Right atrium auricular region (tissue), 2 donors: ENCODE measurements at regions not wholly inside any gene's neighbourhood (a gene's known extent, or its start where the extent isn't known, plus 50 kb on each side); places are given as distances from the start of the nearest gene placed in this dataset.
"Not testable (repeated sequence)": the region's sequence is repeated elsewhere in the genome, so short reads cannot be mapped to it uniquely, and the experiment has no call there.

Experiments used
- DNase-seq: peaks from one replicate; pipeline ENCODE4 v3.0.0-alpha.2; 2019; ENCODE audit warnings: low spot score
- H3K27ac ChIP-seq, 2 donors: fragments of 200-600 bp; sonication (generic); 1 replicate in 1 of 2; 2 replicates in 1 of 2; pipeline ENCODE4 v1.5.1; 2016 to 2019
- H3K27me3 ChIP-seq, 2 donors: fragments of 200-600 bp; sonication (generic); one replicate each; pipeline versions ENCODE4 v1.5.1 to v1.6.0; 2017 to 2019
- H3K36me3 ChIP-seq: fragments of 200-600 bp; sonication (generic); one replicate; pipeline ENCODE4 v1.5.1; 2016
- H3K4me1 ChIP-seq, 2 donors: fragments of 200-600 bp; sonication (generic); one replicate each; pipeline versions ENCODE4 v1.5.1 to v1.6.0; 2017 to 2019
- H3K4me3 ChIP-seq, 2 donors: fragments of 200-600 bp; sonication (generic); 1 replicate in 1 of 2; 2 replicates in 1 of 2; pipeline ENCODE4 v1.5.1; 2017 to 2019; ENCODE audit warnings: mild to moderate bottlenecking in 1 of 2, moderate library complexity in 1 of 2
- H3K9me3 ChIP-seq, 2 donors: fragments of 200-600 bp; sonication (generic); one replicate each; pipeline ENCODE4 v1.5.1; 2019
- TF ChIP-seq, protein P1 (sequence below), 2 donors: fragments of 200-600 bp; sonication (generic); IDR thresholded peaks; one replicate each; pipeline ENCODE4 v1.5.1; 2019; ENCODE audit warnings: antibody characterized with exemption in 2 of 2

DNA sequence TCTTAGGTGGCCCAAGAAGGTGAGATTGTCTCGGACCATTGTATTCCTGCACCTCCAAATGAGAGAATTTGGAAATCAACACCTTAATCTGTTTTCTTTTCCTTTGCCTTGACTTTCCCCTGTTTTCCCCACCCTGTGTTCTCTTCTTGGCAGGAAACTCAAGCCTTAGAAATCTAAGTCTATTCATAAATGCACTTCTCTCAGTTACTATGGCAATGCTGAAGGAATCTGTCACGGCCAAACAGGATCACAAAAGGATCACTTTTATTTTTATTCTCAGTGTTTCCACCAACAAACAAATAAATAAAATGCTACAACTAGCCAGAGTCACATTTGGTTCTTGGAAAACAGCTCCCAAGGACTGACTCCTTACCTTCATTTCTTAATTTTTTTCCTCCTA, 270.5 kb downstream of the BCAT1 start:
- H3K9me3 ChIP-seq = no peaks in the 10 kb centered on the region
- no peaks in the 10 kb centered on the region for H3K4me1 ChIP-seq
- H3K27me3 ChIP-seq = no peaks in the 10 kb centered on the region
- H3K27ac ChIP-seq = no peak overlapping the region
- H3K4me3 ChIP-seq = no peak overlapping the region
- TF ChIP-seq, protein P1, sequence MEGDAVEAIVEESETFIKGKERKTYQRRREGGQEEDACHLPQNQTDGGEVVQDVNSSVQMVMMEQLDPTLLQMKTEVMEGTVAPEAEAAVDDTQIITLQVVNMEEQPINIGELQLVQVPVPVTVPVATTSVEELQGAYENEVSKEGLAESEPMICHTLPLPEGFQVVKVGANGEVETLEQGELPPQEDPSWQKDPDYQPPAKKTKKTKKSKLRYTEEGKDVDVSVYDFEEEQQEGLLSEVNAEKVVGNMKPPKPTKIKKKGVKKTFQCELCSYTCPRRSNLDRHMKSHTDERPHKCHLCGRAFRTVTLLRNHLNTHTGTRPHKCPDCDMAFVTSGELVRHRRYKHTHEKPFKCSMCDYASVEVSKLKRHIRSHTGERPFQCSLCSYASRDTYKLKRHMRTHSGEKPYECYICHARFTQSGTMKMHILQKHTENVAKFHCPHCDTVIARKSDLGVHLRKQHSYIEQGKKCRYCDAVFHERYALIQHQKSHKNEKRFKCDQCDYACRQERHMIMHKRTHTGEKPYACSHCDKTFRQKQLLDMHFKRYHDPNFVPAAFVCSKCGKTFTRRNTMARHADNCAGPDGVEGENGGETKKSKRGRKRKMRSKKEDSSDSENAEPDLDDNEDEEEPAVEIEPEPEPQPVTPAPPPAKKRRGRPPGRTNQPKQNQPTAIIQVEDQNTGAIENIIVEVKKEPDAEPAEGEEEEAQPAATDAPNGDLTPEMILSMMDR (IDR thresholded peaks at IDR 0.05) = no peak
- no peaks in the 10 kb centered on the region for H3K36me3 ChIP-seq
- DNase-seq = no peak

DNA sequence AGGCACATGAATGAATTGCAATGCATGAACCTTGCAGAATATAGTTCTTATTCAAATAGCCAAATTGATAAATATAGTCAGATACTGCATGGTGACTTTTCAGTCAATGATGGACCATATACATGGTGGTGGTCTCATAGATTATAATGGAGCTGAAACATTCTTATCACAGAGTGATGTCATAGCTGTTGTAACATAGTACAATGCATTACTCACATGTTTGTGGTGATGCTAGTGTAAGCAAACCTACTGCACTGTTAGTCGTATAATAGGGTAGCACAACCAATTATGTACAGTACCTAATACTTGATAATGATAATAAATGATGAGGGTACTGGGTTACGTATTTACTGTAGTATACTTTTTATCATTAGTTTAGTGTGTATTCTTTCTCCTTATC, 280.3 kb downstream of the BCAT1 start:
- no peaks in the 10 kb centered on the region for H3K4me1 ChIP-seq
- H3K4me3 ChIP-seq = no peak overlapping the region
- H3K9me3 ChIP-seq = no peaks in the 10 kb centered on the region
- H3K27ac ChIP-seq = no peak overlapping the region
- H3K27me3 ChIP-seq = no peaks in the 10 kb centered on the region
- no peaks in the 10 kb centered on the region for H3K36me3 ChIP-seq
- no peak for DNase-seq
- TF ChIP-seq, protein P1 (IDR thresholded peaks at IDR 0.05) = no peak

DNA sequence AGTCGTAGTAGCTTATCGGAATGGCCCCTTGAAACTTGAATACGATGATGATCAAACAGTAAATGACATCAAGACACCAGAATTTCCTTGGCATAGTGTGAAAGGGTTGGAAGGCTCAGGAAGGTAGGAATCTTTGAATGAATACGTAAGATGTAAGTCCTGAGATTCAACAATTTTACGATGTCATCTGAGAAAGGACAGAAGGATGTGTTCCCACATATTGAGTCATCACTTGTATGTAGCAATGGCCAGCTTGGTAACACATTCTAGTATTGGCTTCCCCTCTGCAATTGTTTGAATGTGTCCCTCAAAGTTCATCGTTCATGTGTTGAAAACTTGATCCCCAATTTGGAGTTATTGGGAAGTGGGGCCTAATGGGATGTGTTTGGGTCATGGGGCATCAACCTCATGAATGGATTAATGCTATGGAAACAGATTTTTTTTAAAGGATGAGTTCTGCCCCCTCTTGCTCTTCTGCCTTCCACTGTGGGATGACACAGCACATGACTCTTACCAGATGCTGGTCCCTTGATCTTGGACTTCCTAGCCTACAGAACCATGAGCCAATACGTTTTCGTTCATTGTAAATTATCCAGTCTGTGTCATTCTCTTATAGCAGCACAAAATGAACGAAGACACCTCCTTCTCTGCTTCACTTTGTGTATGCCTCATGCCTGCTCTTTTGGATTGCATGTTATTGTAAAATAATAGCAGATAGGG, 284.6 kb downstream of the BCAT1 start:
- no peaks in the 10 kb centered on the region for H3K4me1 ChIP-seq
- H3K27me3 ChIP-seq = no peaks in the 10 kb centered on the region
- H3K9me3 ChIP-seq = no peaks in the 10 kb centered on the region
- DNase-seq = no peak
- no peaks in the 10 kb centered on the region for H3K36me3 ChIP-seq
- no peak overlapping the region for H3K27ac ChIP-seq
- H3K4me3 ChIP-seq = no peak overlapping the region
- TF ChIP-seq, protein P1 (IDR thresholded peaks at IDR 0.05) = no peak

DNA sequence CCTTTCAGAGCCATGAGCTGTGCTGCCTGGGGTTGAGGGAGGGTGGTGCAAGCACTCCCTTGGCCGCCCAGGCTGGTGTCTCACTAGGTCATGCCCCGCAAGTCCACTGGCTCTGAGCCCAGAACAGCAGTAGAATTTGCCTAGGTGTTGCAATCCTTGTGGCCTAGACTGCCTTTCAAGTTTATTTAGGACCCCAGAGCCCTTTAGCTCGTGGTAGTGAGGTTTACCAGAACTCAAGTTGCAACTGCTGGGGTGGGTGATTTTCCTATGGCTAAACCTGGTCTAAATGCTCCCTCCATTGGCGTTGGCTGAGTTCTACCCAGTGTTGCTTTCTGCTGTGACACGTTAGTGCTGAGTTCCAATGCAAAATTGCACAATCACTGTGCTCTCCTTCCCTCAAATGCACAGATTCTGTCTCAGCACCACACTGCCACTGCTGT, 287.2 kb downstream of the BCAT1 start:
- Histone ChIP-seq H3K36me3 (no peaks in the 10 kb centered on the region), H3K9me3 (no peaks in the 10 kb centered on the region), H3K27ac (no peak overlapping the region), H3K27me3 (no peaks in the 10 kb centered on the region), H3K4me3 (no peak overlapping the region), H3K4me1 (no peaks in the 10 kb centered on the region)
- TF ChIP-seq, protein P1 (IDR thresholded peaks at IDR 0.05) = no peak
- DNase-seq = no peak

DNA sequence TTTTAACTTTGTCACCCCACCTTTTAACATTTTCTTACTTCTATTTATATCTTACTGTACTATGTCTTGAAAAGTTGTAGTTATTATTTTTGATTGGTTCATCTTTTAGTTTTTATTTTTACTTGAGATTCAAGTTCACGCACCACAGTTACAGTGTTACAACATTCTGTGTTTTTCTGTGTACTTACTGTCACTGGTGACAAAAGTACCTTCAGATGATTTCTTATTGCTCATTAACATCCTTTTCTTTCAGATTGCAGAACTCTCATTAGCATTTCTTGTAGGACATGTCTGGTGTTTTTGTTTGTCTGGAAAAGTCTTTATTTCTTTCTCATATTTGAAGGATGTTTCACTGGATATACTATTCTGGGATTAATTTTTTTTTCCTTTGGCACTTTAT, 289.9 kb downstream of the BCAT1 start:
- DNase-seq = no peak
- H3K4me1 ChIP-seq = no peaks in the 10 kb centered on the region
- TF ChIP-seq, protein P1 (IDR thresholded peaks at IDR 0.05) = no peak
- no peaks in the 10 kb centered on the region for H3K9me3 ChIP-seq
- no peak overlapping the region for H3K27ac ChIP-seq
- H3K36me3 ChIP-seq = no peaks in the 10 kb centered on the region
- H3K4me3 ChIP-seq = no peak overlapping the region
- H3K27me3 ChIP-seq = no peaks in the 10 kb centered on the region

DNA sequence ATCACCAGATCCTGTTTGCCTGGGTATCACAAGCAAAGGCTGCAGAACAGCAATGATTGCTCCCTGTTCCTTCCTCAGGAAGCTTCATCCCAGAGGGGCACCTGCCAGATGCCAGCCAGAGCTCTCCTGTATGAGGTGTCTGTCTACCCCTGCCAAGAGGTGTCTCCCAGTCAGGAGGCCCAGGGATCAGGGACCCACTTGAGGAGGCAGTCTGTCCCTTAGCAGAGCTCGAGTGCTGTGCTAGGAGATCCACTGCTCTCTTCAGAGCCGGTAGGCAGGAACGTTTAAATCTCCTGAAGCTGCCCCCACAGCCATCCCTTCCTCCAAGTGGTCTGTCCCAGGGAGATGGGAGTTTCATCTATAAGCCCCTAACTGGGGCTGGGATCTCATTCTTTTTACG, 294.6 kb downstream of the BCAT1 start:
- H3K27me3 ChIP-seq, H3K36me3 ChIP-seq, DNase-seq, H3K4me1 ChIP-seq, H3K27ac ChIP-seq, H3K4me3 ChIP-seq, H3K9me3 ChIP-seq: not testable (repeated sequence)
